ENCODE measurements at regions not wholly inside any gene's neighbourhood (a gene's known extent, or its start where the extent isn't known, plus 50 kb on each side); places are given as distances from the start of the nearest gene placed in this dataset.

GRCh38 chr3:3689601-3690375 lies 109.4 kb upstream of the LRRN1 start:
- TF ChIP-seq ZNF274 (IDR thresholded peaks at IDR 0.05; ENCODE audit: low read depth, low read length) (no peak), YY1 (IDR thresholded peaks at IDR 0.05; ENCODE audit: insufficient read depth, insufficient read length) (no peak)
